Nephron progenitor cell (in vitro differentiated cells): ENCODE measurements at regions not wholly inside any gene's neighbourhood (a gene's known extent, or its start where the extent isn't known, plus 50 kb on each side); places are given as distances from the start of the nearest gene placed in this dataset.

Experiments
- DNase-seq: peaks from one replicate; pipeline ENCODE4 v3.0.0; 2021
- H3K27ac Mint-ChIP-seq: 2 replicates; pipeline ENCODE4 v1.8.0; 2021; ENCODE audit warnings: mild to moderate bottlenecking, moderate library complexity, mixed read lengths
- H3K27me3 Mint-ChIP-seq: 2 replicates; pipeline ENCODE4 v1.8.0; 2021; ENCODE audit warnings: mild to moderate bottlenecking, low read depth, mixed read lengths; ENCODE audit not compliant: poor library complexity
- H3K36me3 Mint-ChIP-seq: 2 replicates; pipeline ENCODE4 v1.8.0; 2021; ENCODE audit warnings: low read depth, mixed read lengths
- H3K4me1 Mint-ChIP-seq: 2 replicates; pipeline ENCODE4 v1.8.0; 2021; ENCODE audit warnings: mixed read lengths
- H3K4me3 Mint-ChIP-seq: 2 replicates; pipeline ENCODE4 v1.8.0; 2021; ENCODE audit warnings: mild to moderate bottlenecking, moderate library complexity, mixed read lengths
- H3K9me3 Mint-ChIP-seq: 2 replicates; pipeline ENCODE4 v1.8.0; 2021; ENCODE audit warnings: mild to moderate bottlenecking, moderate library complexity, mixed read lengths
- TF ChIP-seq, protein P1 (sequence below): fragments of 200-600 bp; sonication (generic); IDR thresholded peaks from 2 replicates; pipeline ENCODE4 v1.5.0; 2021; ENCODE audit warnings: antibody characterized with exemption

DNA sequence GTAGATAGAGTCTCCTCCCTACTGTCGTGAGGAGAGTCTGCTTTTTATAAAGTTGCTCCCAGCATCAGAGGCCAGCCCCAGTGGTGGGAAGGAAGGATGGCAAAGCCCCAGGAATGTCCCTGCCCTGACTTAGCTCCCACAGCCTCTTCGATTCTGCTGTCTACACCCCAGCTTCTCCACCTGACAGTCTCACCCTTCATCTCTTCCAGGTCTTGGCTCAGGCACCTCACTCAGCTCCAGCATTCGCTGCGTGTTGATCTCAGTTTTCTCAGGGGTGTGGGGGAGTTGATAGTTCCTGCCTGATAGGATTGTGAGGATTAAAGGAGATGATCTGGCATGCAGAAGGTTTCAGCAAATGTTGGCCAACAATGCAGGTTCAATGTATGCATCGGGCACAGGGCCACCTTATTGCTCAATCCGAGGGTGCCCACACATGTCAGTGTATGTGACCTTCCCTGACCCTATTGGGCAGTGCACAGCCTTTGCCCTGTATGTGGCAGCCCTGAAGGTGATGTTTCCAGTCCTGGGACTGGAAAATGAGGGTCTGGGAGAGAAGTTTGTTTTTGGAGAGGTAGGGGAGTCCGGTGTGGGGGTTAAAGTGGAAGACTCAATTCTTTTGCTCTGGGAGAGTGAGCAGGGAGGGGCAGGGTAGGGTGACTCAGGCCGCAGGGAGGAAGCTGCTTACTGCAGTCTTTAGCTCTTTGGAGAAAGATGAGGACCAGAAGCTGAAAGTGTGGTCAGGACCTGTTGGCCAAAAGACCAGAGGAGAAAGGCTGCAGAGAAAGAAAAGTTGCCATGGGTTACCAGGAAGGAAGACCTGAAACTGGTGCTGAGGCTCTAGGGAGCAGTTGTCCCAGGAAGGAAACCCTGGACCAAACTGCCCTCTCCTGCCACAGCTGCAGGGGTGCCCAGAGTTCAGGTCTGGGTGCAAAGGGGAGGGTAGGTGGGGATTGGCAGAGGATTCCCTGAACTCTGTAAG is 153.2 kb downstream of the MACROH2A1 start:
- peaks cover 11% of the 10 kb centered on the region for H3K27me3 Mint-ChIP-seq
- H3K36me3 Mint-ChIP-seq: no peaks in the 10 kb centered on the region
- H3K9me3 Mint-ChIP-seq: no peaks in the 10 kb centered on the region
- no peak for DNase-seq
- H3K4me3 Mint-ChIP-seq: no peak overlapping the region
- H3K4me1 Mint-ChIP-seq: peaks cover 80% of the 10 kb centered on the region
- no peak overlapping the region for H3K27ac Mint-ChIP-seq
- TF ChIP-seq, protein P1, sequence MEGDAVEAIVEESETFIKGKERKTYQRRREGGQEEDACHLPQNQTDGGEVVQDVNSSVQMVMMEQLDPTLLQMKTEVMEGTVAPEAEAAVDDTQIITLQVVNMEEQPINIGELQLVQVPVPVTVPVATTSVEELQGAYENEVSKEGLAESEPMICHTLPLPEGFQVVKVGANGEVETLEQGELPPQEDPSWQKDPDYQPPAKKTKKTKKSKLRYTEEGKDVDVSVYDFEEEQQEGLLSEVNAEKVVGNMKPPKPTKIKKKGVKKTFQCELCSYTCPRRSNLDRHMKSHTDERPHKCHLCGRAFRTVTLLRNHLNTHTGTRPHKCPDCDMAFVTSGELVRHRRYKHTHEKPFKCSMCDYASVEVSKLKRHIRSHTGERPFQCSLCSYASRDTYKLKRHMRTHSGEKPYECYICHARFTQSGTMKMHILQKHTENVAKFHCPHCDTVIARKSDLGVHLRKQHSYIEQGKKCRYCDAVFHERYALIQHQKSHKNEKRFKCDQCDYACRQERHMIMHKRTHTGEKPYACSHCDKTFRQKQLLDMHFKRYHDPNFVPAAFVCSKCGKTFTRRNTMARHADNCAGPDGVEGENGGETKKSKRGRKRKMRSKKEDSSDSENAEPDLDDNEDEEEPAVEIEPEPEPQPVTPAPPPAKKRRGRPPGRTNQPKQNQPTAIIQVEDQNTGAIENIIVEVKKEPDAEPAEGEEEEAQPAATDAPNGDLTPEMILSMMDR: no peak

DNA sequence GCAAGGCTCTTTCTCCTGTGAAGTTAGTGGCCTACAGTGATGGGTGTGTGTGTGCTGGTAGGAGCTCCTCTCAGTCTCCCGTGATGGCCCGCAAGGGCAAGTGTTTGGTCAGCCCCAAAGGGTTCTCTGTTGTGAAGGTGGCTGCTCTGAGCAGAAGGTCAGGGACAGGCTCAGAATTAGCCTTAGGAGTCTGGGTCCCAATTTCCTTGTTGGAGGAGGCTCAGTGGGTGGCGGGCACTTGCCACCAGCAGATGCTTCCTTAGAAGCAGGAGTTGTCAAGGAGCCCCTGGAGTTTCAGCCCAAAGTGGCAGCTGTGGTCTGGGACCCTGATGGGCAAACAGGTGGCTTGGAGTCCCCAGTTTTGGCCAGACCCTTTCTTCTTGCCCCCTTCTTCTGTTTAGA is 154.4 kb downstream of the MACROH2A1 start:
- no peak for DNase-seq
- H3K27me3 Mint-ChIP-seq: peaks cover 11% of the 10 kb centered on the region
- H3K27ac Mint-ChIP-seq: peak overlapping the region; percentile 54
- H3K4me3 Mint-ChIP-seq: no peak overlapping the region
- TF ChIP-seq, protein P1: no peak
- no peaks in the 10 kb centered on the region for H3K36me3 Mint-ChIP-seq
- H3K4me1 Mint-ChIP-seq: peaks cover 83% of the 10 kb centered on the region
- no peaks in the 10 kb centered on the region for H3K9me3 Mint-ChIP-seq

DNA sequence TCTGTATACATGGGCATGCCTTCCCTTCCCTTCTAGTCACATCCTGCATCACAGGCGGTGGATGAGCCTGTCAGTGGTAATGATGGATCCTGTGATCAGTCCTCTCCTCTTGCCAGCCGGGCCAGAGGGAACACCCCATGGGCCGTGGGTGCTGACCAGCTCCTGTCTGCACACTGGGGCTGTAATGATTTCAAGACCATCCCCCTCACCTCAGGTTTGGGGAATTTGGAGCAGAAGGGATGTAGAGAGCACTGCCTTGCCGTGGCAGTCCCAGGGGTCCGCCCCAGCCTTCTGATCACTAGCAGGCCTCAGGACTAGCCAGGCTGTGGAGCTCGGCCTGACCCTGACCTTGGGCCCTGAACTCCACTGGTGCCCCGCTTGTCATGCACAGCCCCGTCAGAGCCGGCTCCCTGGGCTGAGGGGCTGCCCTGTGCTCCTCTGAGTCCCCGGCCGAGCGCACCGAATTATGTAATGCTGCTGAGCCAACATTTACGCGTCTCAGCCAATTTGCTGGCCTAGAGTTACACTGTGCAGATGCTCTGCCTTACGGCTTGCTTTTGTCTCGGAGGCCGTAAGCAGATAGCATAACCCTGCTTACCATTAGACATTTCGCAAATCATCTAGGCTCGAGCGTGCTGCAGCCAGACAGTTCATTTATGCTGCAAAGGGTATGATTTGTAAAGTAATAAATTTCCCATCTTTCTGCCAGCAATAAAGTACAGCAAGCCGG is 155.3 kb downstream of the MACROH2A1 start:
- H3K27ac Mint-ChIP-seq: peak overlapping the region; percentile 89
- TF ChIP-seq, protein P1: no peak
- peaks cover 87% of the 10 kb centered on the region for H3K4me1 Mint-ChIP-seq
- no peaks in the 10 kb centered on the region for H3K36me3 Mint-ChIP-seq
- peaks cover 11% of the 10 kb centered on the region for H3K27me3 Mint-ChIP-seq
- DNase-seq: no peak
- H3K9me3 Mint-ChIP-seq: no peaks in the 10 kb centered on the region
- no peak overlapping the region for H3K4me3 Mint-ChIP-seq

DNA sequence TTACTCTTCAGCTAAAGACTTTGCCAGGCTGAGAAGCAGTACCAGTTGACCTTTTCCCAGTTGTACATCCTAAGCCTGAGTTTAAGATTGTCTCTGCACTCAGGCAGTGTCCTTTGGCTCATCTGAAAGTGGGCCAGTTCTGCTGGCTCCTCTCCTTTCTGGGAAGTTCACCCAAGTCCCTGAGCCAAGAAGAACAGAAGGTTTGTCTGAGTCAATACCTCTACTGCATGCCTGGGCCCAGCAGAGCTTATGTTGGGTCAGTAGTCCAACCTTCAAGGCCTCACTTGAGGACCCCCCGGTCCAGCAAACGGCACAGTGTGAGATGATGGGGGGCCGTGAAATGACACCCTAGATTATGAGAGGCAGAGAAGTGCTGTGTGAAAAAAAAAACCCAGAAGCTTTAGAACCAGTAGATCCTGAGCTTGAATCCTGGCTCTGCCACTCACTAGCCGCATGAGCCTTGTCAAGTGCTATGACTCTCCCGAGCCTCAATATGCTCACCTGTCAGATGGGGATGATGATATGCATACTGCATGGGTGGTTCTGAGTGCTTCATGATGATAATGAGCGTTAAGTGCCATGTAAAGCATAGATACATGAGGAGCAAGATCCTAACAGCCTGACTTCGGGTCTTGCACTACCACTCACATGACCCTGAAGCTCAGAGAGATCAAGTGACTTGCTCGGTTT is 156.0 kb downstream of the MACROH2A1 start:
- no peak for DNase-seq

DNA sequence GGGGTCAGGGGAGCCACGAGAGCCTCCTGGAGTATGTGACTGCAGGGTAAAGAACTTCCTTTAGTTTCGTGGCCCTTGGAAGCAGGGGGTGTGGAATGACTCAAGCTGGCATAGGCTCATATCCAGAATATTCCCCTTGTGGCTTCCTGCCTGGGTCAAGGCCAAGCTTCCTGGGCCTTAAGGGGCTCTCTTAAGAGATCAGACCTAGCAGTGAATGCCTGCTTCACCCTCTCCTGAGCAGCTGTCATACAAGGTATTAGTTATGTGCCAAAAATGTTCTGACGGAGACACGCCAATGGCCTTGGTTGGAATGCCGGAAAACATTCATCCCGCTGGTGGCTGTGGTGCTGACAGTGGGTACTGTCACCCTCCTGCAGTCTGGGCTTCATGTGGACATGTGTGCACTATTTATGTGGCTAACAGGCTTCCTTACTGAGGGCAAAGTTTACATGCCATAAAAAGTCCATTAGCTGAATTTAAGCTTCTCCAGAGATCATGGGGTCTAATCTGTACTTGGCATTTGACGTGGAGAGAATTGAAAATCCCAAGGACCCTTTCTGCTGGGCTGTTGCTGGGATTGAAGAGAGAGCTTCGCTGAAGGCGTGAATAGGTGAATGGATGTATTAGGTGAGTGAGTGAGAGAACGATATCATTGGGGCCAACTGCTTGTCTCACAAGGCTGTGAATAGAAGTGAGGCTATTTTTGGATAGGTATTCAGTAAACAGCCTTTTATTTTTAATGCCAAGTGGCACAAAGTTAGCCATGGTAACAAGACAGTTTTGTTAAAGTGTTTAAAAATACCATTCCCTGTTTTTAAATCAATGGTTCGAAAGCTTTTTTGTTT is 156.8 kb downstream of the MACROH2A1 start:
- H3K27ac Mint-ChIP-seq: no peak overlapping the region
- no peaks in the 10 kb centered on the region for H3K9me3 Mint-ChIP-seq
- TF ChIP-seq, protein P1: no peak
- peaks cover 88% of the 10 kb centered on the region for H3K4me1 Mint-ChIP-seq
- no peak for DNase-seq
- H3K36me3 Mint-ChIP-seq: no peaks in the 10 kb centered on the region
- no peak overlapping the region for H3K4me3 Mint-ChIP-seq
- peaks cover 11% of the 10 kb centered on the region for H3K27me3 Mint-ChIP-seq

More for the DNA sequence above, 156.0 kb downstream of the MACROH2A1 start:
- TF ChIP-seq, protein P1: no peak
- H3K4me1 Mint-ChIP-seq: peaks cover 89% of the 10 kb centered on the region
- H3K36me3 Mint-ChIP-seq: no peaks in the 10 kb centered on the region
- no peak overlapping the region for H3K4me3 Mint-ChIP-seq
- H3K27ac Mint-ChIP-seq: no peak overlapping the region
- H3K9me3 Mint-ChIP-seq: no peaks in the 10 kb centered on the region
- peaks cover 11% of the 10 kb centered on the region for H3K27me3 Mint-ChIP-seq
